Activated T-helper 1 cell treated with anti-CD3 and anti-CD28 coated beads, Interleukin-12 subunit alpha, Interleukin-12 subunit beta, Interleukin-2, Interleukin-4 antibody, amounts not matched to agents 30 ng/mL and 10 ng/mL and 1 ng/mL, durations not matched to agents 14 hours and 24 hours and 36 hours (primary cell): ENCODE measurements at regions not wholly inside any gene's neighbourhood (a gene's known extent, or its start where the extent isn't known, plus 50 kb on each side); places are given as distances from the start of the nearest gene placed in this dataset.

ENCODE experiments used
- DNase-seq: peaks from one replicate; pipeline ENCODE4 v3.0.0; 2021; ENCODE audit warnings: low spot score
- H3K27ac Mint-ChIP-seq: one replicate; pipeline ENCODE4 v1.8.0; 2021; ENCODE audit warnings: mild to moderate bottlenecking, mixed read lengths
- H3K27me3 Mint-ChIP-seq: one replicate; pipeline ENCODE4 v1.8.0; 2022; ENCODE audit warnings: mild to moderate bottlenecking, moderate library complexity, mixed read lengths; ENCODE audit not compliant: insufficient read depth
- H3K36me3 Mint-ChIP-seq: one replicate; pipeline ENCODE4 v1.8.0; 2021; ENCODE audit warnings: low read depth, mixed read lengths
- H3K4me1 Mint-ChIP-seq: one replicate; pipeline ENCODE4 v1.8.0; 2021; ENCODE audit warnings: low read depth, mixed read lengths
- H3K4me3 Mint-ChIP-seq: one replicate; pipeline ENCODE4 v1.8.0; 2021; ENCODE audit warnings: mild to moderate bottlenecking, moderate library complexity, mixed read lengths
- H3K9me3 Mint-ChIP-seq: one replicate; pipeline ENCODE4 v1.8.0; 2021; ENCODE audit warnings: mixed read lengths
- intact Hi-C: fragments of 100-400 bp; cut with micrococcal nuclease; formaldehyde crosslinking; loops from one replicate; pipeline ENCODE4 v1.15.1; 2024

DNA sequence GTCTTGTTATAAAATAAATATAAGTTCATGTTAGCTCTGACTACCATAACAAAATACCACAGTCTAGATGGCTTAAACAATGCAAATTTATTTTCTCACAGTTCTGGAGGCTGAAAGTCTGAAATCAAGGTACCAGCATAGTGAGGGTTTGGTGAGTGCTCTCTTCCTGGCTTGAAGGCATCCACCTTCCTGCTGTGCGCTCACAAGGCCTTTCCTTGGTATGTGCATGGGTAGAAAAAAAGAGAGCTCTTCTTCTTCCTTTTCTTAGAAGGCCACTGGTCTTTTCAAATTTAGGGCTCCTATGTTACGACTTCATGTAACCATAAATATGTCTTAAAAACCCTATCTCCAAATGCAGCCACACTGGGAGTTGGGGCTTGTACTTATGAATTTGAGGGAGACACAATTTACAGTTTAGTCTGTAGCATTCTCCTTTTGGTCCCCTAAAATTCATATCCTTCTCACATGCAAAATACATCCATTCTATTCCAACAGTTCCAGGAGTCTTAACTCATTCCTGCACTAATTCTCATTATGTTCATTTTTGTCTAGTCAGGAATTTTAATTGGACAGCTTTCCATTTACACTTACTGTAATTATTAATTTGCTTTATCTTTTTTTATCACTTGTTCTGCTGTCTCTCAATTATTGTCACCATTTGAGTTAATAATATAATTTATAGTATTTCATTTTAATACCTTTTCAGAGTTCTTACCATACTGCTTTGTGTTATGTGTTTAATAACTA lies 381.9 kb upstream of the EPHA7 start:
- no peak overlapping the region for H3K27ac Mint-ChIP-seq
- H3K9me3 Mint-ChIP-seq: no peaks in the 10 kb centered on the region
- H3K4me1 Mint-ChIP-seq: no peaks in the 10 kb centered on the region
- DNase-seq: no peak
- H3K27me3 Mint-ChIP-seq: no peaks in the 10 kb centered on the region
- intact Hi-C loops: no loop called here
- no peak overlapping the region for H3K4me3 Mint-ChIP-seq
- H3K36me3 Mint-ChIP-seq: no peaks in the 10 kb centered on the region

DNA sequence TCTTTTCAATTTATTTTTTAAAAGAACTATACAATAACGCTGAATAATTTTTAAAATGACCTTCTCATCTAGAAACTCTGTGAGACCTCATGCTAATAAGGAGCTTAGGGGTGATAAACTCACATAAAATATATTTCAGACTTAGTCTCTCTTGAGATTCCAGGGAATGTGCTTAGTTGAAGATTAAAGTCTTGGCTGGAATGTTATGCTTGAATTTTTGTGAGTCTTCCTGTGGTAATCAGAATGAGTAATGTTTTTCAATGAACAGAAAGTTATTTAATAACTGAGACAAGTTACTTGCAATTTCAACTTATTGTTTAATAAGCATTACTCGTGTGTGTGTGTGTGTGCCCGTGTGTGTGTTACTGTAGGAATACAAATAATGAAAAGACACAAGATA lies 379.9 kb upstream of the EPHA7 start:
- Mint-ChIP-seq H3K36me3 (no peaks in the 10 kb centered on the region), H3K27me3 (no peaks in the 10 kb centered on the region), H3K9me3 (no peaks in the 10 kb centered on the region), H3K4me3 (no peak overlapping the region), H3K4me1 (no peaks in the 10 kb centered on the region), H3K27ac (no peak overlapping the region)
- intact Hi-C loops: no loop called here
- DNase-seq: no peak

DNA sequence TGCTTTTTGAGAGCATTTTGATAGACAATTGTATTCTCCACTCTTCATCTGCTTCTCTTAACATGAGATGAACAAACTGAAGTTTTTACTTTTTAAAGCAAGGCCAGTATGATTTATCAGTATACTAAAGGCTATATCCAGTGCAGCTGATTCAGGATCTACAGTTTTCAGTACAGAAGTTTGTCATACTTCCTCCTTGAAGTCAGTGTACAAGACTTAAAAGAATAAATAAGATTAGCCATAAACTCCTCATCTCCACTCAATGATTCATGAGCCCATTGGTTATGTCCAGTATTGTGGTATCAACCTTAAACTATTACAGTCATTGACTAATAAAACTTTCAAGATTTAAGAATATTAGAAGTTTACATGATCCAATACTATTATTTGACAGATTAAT lies 374.8 kb upstream of the EPHA7 start:
- H3K4me1 Mint-ChIP-seq: no peaks in the 10 kb centered on the region
- H3K4me3 Mint-ChIP-seq: no peak overlapping the region
- H3K36me3 Mint-ChIP-seq: no peaks in the 10 kb centered on the region
- intact Hi-C loops: no loop called here
- H3K27me3 Mint-ChIP-seq: no peaks in the 10 kb centered on the region
- no peak for DNase-seq
- no peaks in the 10 kb centered on the region for H3K9me3 Mint-ChIP-seq
- no peak overlapping the region for H3K27ac Mint-ChIP-seq

DNA sequence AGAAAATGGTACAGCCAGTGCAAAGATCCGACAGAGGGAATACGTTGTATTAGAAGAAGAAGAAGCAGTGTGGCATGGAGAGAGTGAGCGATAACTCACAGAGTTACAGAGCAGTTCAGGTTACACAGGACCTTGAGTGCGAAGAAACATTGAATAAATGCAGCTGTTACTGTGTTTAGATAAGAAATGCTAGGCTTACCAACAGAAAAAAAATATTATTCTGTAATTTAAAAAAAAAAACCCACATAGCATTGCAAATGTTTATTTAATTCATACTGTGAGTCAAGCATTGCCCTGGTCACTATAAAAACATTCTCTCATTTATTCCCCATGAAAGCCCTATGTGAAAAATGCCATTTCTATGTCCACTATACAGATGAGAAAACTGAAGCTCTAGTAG lies 373.4 kb upstream of the EPHA7 start:
- Mint-ChIP-seq H3K4me1 (no peaks in the 10 kb centered on the region), H3K27me3 (no peaks in the 10 kb centered on the region), H3K9me3 (no peaks in the 10 kb centered on the region), H3K36me3 (no peaks in the 10 kb centered on the region), H3K4me3 (no peak overlapping the region), H3K27ac (no peak overlapping the region)
- no peak for DNase-seq
- intact Hi-C loops: no loop called here

DNA sequence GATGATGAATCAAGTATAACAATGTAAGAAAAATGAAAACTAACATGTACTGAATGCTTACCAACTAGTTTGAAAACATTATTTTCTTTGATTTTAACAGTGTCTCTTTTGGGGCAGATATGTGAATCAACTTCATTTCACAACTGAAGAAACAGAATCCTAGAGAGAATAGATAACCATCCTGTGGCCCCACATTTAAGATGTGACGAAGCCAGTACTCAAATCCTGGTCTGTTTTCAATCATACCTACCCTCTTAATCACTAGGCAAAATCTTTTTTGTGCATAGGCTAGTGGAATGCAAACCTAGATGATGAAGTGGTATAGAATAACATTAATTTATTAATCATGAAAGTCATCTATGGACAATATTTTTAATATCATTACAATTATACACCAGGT lies 371.6 kb upstream of the EPHA7 start:
- no peaks in the 10 kb centered on the region for H3K36me3 Mint-ChIP-seq
- H3K4me3 Mint-ChIP-seq: no peak overlapping the region
- no peaks in the 10 kb centered on the region for H3K4me1 Mint-ChIP-seq
- intact Hi-C loops: no loop called here
- H3K27me3 Mint-ChIP-seq: no peaks in the 10 kb centered on the region
- H3K27ac Mint-ChIP-seq: no peak overlapping the region
- H3K9me3 Mint-ChIP-seq: no peaks in the 10 kb centered on the region
- DNase-seq: no peak

DNA sequence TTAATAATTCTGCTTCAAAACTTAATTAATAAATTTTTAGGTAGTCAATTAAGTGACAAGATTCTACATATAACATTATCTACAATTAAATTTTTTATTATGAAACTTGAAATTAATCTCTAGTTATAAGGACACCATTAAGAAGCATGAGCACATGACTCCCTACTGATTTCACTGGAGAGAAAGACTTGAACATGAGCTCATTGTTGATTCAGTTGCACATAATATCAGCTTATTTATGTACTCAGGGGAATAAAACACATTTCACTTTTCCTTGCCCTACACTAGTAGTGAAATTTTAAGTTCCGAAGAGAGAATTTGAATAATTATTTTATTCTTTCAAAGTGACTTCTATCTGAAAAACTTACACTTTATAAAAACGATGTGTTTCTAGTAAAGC lies 370.2 kb upstream of the EPHA7 start:
- Mint-ChIP-seq H3K9me3 (no peaks in the 10 kb centered on the region), H3K36me3 (no peaks in the 10 kb centered on the region), H3K27me3 (no peaks in the 10 kb centered on the region), H3K4me3 (no peak overlapping the region), H3K27ac (no peak overlapping the region), H3K4me1 (no peaks in the 10 kb centered on the region)
- intact Hi-C loops: no loop called here
- no peak for DNase-seq

DNA sequence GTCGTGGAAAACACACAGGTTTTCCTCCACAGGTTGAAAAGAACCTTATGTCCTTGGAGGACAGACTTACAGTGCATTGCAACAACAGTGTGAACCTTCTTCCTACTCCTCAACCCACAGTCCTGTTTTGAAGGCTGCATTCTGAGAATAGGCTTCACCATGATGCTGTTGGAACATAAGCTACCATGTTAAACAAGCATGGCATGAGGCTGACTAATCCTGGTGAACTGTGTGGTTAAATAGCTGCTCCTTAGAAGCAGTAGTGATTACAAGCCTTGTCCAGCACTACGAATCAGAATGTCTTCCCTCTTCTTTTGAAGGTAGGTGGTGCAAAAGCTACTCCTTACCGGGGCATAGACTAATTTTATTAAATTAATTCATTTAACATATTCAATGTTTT lies 368.5 kb upstream of the EPHA7 start:
- Mint-ChIP-seq H3K4me1 (no peaks in the 10 kb centered on the region), H3K27ac (no peak overlapping the region), H3K27me3 (no peaks in the 10 kb centered on the region), H3K9me3 (no peaks in the 10 kb centered on the region), H3K4me3 (no peak overlapping the region), H3K36me3 (no peaks in the 10 kb centered on the region)
- intact Hi-C loops: no loop called here
- DNase-seq: no peak

DNA sequence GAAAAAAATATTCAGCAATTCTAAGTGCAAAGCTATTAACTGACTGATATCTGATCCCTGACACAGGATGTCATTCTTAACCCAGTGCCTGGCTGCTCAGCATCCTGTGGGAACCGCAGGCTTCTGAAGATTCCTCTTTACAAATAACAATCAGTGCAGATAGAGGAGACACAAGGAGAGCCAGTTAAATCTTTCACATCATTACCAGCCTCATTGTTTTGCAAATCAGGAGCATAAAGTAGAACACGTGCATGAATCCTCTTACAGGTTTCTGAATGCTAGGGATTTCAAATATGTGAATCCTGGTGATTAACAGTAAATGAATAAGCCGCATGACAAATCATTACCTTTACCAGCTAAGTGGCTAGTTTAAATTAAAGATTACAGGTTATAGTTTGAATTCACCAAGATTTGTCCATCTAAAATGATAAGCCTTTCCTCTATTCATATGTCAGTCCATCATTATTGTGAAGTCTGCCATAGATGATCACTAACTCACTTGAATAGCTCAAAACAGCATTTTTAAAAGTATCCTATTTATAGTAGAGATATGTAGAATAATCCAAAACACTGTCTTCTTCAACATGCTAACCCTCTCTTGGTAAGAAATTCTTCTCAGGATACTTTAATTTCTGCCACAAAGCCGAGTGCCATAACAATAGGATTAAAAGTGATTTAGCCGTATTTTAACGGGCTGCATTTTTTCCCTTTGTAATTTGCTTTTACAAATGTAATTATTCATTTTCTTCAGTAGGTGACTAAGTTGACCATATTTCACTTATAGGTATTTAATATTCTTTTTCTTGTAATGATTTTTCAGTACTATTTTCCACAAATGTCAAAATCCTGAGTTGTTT lies 367.3 kb upstream of the EPHA7 start:
- H3K27ac Mint-ChIP-seq: no peak overlapping the region
- no peaks in the 10 kb centered on the region for H3K9me3 Mint-ChIP-seq
- H3K4me3 Mint-ChIP-seq: no peak overlapping the region
- H3K36me3 Mint-ChIP-seq: no peaks in the 10 kb centered on the region
- H3K27me3 Mint-ChIP-seq: no peaks in the 10 kb centered on the region
- no peaks in the 10 kb centered on the region for H3K4me1 Mint-ChIP-seq
- no peak for DNase-seq
- intact Hi-C loops: no loop called here

DNA sequence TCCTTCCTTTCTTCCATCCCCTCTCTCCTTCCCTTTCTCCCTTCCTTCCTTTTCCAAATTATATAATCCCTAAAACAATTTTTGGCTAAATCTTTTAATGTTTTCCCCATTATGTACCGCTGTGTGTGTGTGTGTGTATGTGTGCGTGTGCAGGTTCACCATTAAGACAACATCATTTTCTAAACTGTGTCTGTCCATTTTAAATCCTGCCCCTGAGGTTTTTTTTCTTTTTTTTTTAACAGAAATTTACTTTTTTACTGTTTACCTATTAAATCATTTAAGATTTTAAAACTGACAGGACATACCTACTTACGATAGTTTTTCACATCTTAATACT lies 366.3 kb upstream of the EPHA7 start:
- Mint-ChIP-seq H3K4me1 (no peaks in the 10 kb centered on the region), H3K27me3 (no peaks in the 10 kb centered on the region), H3K36me3 (no peaks in the 10 kb centered on the region), H3K27ac (no peak overlapping the region), H3K4me3 (no peak overlapping the region), H3K9me3 (no peaks in the 10 kb centered on the region)
- no peak for DNase-seq
- intact Hi-C loops: no loop called here

DNA sequence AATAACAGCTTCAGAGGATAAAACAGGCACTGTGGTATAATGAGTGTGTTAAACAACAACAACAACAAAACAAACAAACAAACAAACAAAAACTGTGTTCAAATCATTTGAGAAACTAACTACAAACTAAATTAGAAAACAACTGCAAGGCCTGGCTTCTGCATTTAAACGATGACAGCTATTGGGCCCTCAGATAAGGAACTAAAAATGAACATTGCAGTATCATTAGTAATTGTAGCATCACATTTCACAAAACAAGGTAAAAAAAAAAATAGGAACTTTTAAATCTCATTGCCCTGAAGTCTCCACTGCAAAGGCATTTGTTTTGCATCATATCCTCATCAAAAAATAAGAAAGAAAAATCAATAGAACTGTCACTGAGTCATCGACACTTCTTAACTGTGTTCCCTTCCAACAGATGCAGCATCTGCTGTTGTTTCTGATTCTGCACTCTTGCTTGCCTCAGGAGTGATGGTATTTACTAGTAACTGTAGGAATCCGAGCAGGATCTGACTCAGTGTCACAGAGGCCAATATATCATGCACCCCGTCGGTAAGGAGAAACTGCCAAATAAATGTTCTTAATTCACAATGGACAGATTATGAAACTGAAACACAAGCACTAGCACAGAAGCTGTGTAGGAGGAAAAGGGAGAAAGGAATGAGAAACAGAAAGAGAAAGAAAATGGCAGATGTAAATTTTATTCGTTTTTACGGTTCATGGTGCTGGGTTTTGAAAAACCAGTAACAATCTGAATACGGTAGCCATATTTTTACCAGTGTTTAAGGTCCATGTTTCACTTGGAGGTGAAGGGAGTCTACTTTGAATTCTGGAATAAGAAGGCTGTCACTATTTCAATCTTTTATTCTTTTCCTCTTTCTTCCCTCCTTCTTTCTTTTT lies 365.7 kb upstream of the EPHA7 start:
- H3K4me1 Mint-ChIP-seq: no peaks in the 10 kb centered on the region
- no peaks in the 10 kb centered on the region for H3K27me3 Mint-ChIP-seq
- H3K4me3 Mint-ChIP-seq: no peak overlapping the region
- no peak for DNase-seq
- intact Hi-C loops: no loop called here
- H3K36me3 Mint-ChIP-seq: no peaks in the 10 kb centered on the region
- no peak overlapping the region for H3K27ac Mint-ChIP-seq
- H3K9me3 Mint-ChIP-seq: no peaks in the 10 kb centered on the region

DNA sequence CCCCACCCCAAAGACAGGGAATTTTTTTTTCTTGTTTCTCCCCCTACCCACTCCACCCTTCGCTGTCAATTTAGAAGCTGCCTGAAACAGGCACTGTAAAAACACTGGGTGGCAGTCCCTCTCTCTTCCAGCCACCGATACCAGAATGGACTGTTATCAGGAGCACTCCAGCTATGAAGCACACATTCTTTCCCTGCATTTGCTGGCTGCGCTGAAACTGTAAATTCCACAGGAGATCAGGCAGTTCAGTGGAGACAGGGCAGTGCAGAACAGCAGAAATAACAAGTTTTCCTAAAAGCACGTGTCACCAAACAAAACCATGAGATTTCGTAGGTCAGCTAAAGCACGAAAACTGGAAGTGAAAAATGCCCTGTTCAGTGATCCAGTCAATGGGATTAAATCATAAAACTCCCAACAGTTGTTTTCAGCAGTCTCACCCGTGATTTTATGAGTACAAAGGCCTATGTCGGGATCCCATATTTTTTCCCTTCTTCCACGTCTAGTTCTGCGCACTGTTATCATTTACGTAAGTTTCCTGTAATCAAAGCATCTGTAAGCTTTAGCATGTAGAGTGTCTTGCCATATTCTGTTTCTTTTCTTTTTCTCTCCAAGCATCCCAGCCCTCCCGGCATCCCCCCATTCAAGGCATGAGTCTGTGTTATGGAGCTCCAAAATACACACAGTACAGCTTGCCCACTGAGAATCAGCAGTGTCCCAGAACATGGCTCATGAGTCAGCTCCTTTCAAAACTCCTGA lies 359.9 kb upstream of the EPHA7 start:
- no peaks in the 10 kb centered on the region for H3K9me3 Mint-ChIP-seq
- H3K36me3 Mint-ChIP-seq: no peaks in the 10 kb centered on the region
- intact Hi-C loops: no loop called here
- no peaks in the 10 kb centered on the region for H3K27me3 Mint-ChIP-seq
- H3K27ac Mint-ChIP-seq: no peak overlapping the region
- no peaks in the 10 kb centered on the region for H3K4me1 Mint-ChIP-seq
- DNase-seq: no peak
- no peak overlapping the region for H3K4me3 Mint-ChIP-seq

DNA sequence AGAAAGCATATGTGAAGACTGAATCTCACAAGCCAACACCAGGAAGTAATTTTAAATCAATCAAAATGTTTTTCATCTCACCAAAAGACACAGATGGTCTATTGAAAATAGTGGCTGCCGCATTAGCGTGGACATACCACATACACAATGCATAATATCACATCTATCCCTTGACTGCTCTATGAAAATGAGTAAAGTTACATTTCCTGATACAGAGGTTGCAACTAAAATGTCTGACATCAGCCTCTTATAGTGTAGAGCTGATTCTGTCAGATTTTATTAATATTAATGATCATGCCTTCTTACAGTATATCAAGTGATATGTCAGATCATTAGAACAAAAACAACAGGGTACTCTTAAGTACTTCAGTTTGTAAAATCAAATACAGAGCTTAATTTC lies 339.8 kb upstream of the EPHA7 start:
- Mint-ChIP-seq H3K4me3 (no peak overlapping the region), H3K9me3 (peaks cover 3% of the 10 kb centered on the region), H3K4me1 (no peaks in the 10 kb centered on the region), H3K27me3 (no peaks in the 10 kb centered on the region), H3K36me3 (no peaks in the 10 kb centered on the region), H3K27ac (no peak overlapping the region)
- no peak for DNase-seq
- intact Hi-C loops: no loop called here
